OCI-LY3 (cell line): ENCODE measurements at regions not wholly inside any gene's neighbourhood (a gene's known extent, or its start where the extent isn't known, plus 50 kb on each side); places are given as distances from the start of the nearest gene placed in this dataset.

Experiments used
- EZH2phosphoT487 ChIP-seq: fragments of 200-600 bp; shearing (Covaris generic); IDR thresholded peaks from 2 replicates; pipeline ENCODE4 v1.6.1; 2018; ENCODE audit warnings: antibody characterized with exemption, mixed run types, low read depth
- TF ChIP-seq, protein P1 (sequence below): fragments of 200-600, 300-600 bp; sonication (generic); IDR thresholded peaks from 2 replicates; pipeline ENCODE4 v1.5.1; 2014; ENCODE audit warnings: antibody characterized with exemption, low read length, low read depth

DNA sequence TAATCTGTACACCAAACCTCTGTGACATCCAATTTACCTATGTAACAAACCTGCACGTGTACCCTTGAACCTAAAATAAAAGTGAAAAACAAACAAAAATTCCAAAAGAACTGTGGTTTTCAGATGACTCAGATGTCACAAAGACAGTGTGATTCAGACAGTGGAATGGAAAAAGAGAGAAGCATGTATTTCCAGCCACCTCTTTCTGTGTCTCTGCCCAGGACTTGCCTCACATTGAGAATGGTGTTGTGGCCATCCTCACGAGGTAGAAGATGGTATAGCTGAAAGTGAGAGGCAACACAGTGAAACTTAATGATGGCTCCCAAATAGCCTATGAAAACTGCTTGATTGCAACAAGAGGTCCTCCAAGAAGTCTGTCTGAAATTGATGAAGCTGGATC is 78.0 kb downstream of the ARL5B start:
- TF ChIP-seq, protein P1, sequence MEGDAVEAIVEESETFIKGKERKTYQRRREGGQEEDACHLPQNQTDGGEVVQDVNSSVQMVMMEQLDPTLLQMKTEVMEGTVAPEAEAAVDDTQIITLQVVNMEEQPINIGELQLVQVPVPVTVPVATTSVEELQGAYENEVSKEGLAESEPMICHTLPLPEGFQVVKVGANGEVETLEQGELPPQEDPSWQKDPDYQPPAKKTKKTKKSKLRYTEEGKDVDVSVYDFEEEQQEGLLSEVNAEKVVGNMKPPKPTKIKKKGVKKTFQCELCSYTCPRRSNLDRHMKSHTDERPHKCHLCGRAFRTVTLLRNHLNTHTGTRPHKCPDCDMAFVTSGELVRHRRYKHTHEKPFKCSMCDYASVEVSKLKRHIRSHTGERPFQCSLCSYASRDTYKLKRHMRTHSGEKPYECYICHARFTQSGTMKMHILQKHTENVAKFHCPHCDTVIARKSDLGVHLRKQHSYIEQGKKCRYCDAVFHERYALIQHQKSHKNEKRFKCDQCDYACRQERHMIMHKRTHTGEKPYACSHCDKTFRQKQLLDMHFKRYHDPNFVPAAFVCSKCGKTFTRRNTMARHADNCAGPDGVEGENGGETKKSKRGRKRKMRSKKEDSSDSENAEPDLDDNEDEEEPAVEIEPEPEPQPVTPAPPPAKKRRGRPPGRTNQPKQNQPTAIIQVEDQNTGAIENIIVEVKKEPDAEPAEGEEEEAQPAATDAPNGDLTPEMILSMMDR: no peak
- no peak for TF ChIP-seq EZH2phosphoT487
